Tibial nerve (tissue), 4 donors: ENCODE measurements at regions not wholly inside any gene's neighbourhood (a gene's known extent, or its start where the extent isn't known, plus 50 kb on each side); places are given as distances from the start of the nearest gene placed in this dataset.

Experiments
- EP300 ChIP-seq, 2 donors: sonication (generic); formaldehyde crosslinking; IDR thresholded peaks; one replicate each; pipeline ENCODE4 v1.6.1; 2017; ENCODE audit warnings: antibody characterized with exemption in 2 of 2, mild to moderate bottlenecking in 1 of 2
- POLR2A ChIP-seq, 2 donors: fragments of 450-650 bp; IDR thresholded peaks; one replicate each; pipeline ENCODE4 v1.6.1; 2017; ENCODE audit warnings: antibody characterized with exemption in 2 of 2, mild to moderate bottlenecking in 2 of 2, moderate library complexity in 2 of 2
- TF ChIP-seq, protein P1 (sequence below), 5 experiments: fragments of 200-600 bp in 3 of 5; fragments of 450-650 bp in 2 of 5; sonication (generic) in 3 of 5; IDR thresholded peaks; one replicate each; pipeline ENCODE4 v1.5.1; 2016 to 2019; ENCODE audit warnings: antibody characterized with exemption in 5 of 5, mild to moderate bottlenecking in 3 of 5, moderate library complexity in 2 of 5

DNA sequence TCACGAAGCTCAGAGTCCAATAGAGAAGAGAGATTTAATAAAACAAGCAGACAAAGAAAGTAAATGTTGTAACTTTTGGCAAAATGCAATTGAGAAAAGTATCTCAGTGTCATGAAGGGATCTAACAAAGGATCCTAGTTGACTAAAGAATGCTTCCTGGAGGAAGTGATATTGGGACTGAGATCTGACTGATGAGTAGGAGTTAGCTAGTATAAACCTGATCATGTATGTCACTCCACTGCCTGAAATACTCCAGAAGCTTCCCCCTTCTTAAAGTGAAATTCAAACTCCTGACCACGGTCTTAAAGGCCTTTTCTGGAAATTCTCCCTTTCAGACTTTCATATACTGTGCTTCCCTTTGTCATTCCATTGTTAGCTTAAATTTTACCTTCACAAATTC is 1102.4 kb upstream of the ZEB2 start:
- TF ChIP-seq, protein P1, sequence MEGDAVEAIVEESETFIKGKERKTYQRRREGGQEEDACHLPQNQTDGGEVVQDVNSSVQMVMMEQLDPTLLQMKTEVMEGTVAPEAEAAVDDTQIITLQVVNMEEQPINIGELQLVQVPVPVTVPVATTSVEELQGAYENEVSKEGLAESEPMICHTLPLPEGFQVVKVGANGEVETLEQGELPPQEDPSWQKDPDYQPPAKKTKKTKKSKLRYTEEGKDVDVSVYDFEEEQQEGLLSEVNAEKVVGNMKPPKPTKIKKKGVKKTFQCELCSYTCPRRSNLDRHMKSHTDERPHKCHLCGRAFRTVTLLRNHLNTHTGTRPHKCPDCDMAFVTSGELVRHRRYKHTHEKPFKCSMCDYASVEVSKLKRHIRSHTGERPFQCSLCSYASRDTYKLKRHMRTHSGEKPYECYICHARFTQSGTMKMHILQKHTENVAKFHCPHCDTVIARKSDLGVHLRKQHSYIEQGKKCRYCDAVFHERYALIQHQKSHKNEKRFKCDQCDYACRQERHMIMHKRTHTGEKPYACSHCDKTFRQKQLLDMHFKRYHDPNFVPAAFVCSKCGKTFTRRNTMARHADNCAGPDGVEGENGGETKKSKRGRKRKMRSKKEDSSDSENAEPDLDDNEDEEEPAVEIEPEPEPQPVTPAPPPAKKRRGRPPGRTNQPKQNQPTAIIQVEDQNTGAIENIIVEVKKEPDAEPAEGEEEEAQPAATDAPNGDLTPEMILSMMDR (IDR thresholded peaks at IDR 0.05), result no peak
- TF ChIP-seq POLR2A (IDR thresholded peaks at IDR 0.05), result no peak
- TF ChIP-seq EP300 (IDR thresholded peaks at IDR 0.05), result no peak
